ENCODE measurements at regions not wholly inside any gene's neighbourhood (a gene's known extent, or its start where the extent isn't known, plus 50 kb on each side); places are given as distances from the start of the nearest gene placed in this dataset.

DNA sequence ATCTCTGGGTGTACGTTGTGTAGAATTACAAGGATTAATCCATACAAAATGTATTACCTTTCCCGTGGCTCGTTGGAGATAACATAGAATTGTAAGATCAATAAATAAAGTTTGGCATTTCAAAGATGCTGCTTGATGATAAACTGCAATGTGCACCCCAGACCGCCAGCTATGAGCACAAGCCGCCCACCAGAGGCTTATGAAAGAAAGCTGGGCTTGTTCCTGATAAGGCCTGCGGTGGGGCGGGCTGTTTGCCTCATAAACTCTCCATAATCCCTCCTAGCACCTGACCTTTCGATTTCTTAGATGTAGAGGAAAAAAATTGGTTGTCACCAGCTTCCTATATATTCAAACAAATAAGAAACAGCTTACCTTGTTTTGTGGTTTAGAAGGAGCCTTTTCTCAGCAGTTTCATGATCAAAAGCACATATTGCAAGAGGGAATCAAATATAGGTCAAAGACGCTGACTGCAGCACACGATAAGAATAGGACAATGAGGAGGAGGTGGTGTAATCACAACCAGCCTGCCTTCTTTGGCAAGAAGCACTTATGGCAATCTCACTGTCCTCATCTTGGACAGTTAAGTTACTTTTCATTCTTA is 293.6 kb downstream of the RMST start:
- H3K27ac Mint-ChIP-seq = no peak overlapping the region
- no peaks in the 10 kb centered on the region for H3K4me1 Mint-ChIP-seq
- no peaks in the 10 kb centered on the region for H3K27me3 ChIP-seq (ENCODE audit: control insufficient read depth in 2 of 2, insufficient read depth in 2 of 2, low read length in 2 of 2)
- TF ChIP-seq, protein P1, sequence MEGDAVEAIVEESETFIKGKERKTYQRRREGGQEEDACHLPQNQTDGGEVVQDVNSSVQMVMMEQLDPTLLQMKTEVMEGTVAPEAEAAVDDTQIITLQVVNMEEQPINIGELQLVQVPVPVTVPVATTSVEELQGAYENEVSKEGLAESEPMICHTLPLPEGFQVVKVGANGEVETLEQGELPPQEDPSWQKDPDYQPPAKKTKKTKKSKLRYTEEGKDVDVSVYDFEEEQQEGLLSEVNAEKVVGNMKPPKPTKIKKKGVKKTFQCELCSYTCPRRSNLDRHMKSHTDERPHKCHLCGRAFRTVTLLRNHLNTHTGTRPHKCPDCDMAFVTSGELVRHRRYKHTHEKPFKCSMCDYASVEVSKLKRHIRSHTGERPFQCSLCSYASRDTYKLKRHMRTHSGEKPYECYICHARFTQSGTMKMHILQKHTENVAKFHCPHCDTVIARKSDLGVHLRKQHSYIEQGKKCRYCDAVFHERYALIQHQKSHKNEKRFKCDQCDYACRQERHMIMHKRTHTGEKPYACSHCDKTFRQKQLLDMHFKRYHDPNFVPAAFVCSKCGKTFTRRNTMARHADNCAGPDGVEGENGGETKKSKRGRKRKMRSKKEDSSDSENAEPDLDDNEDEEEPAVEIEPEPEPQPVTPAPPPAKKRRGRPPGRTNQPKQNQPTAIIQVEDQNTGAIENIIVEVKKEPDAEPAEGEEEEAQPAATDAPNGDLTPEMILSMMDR (IDR thresholded peaks at IDR 0.05) = no peak
- no peak overlapping the region for H3K4me3 Mint-ChIP-seq
- H3K36me3 ChIP-seq (replicated peaks in 1 of 2; ENCODE audit: control insufficient read depth in 1 of 2, insufficient read depth in 2 of 2, low read length in 2 of 2) = no peaks in the 10 kb centered on the region
- H3K36me3 Mint-ChIP-seq = no peaks in the 10 kb centered on the region
- H3K4me3 ChIP-seq (replicated peaks in 1 of 3; ENCODE audit: low read depth in 2 of 3, low read length in 3 of 3) = no peak overlapping the region
- no peaks in the 10 kb centered on the region for H4K20me1 ChIP-seq (ENCODE audit: insufficient read depth, low read length)
- no peaks in the 10 kb centered on the region for H3K27me3 Mint-ChIP-seq (ENCODE audit: low read depth in 3 of 3)
- intact Hi-C loops (cut with micrococcal nuclease) = no loop called here
- no peaks in the 10 kb centered on the region for H3K79me2 ChIP-seq (ENCODE audit: insufficient read depth, low read length)
- no peak overlapping the region for H3K27ac ChIP-seq (ENCODE audit: low read depth in 1 of 2, low read length in 2 of 2)
- H3K4me1 ChIP-seq (ENCODE audit: control insufficient read depth in 1 of 2, insufficient read depth in 2 of 2, low read length in 2 of 2) = no peaks in the 10 kb centered on the region
- H3K9me3 Mint-ChIP-seq = peaks cover 0 to 5% (median 0%) of the 10 kb centered on the region in 7 donors
- no peak overlapping the region for H2AFZ ChIP-seq (ENCODE audit: insufficient read depth, low read depth, low read length, poor library complexity, severe bottlenecking)
- H3K9ac ChIP-seq (ENCODE audit: insufficient read depth, low read length, poor library complexity, severe bottlenecking) = no peak overlapping the region
- 83% methylated on average over 1 of the region's 10 CpGs for WGBS (ENCODE audit: insufficient coverage)
- no peak for DNase-seq
- H3K9me3 ChIP-seq (replicated peaks in 1 of 2; ENCODE audit: control insufficient read depth in 1 of 2, insufficient read depth in 1 of 2, low read length in 2 of 2) = no peaks in the 10 kb centered on the region
- H3K4me2 ChIP-seq (replicated peaks; ENCODE audit: extremely low read depth, low read length, poor library complexity, severe bottlenecking) = no peak overlapping the region

DNA sequence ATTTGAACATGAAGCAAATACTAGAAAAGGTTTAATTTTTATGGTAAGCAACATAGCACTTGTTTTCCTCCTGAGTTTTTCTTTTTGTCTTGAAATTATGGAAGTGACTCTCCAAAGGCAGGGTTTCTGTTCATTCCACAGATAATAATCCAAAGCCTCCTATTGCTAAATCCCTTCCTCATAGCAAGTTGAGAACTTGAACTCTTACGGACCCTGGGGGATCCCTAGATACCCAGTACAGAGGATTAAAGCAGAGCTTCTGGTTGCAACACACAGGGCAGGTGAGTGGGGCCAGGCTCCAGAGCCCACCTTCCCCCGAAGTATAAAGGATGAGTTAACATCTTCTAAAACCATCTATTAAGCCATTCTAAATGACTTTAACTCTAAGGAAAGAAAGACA is 294.1 kb downstream of the RMST start:
- Histone ChIP-seq H3K27me3 (ENCODE audit: control insufficient read depth in 2 of 2, insufficient read depth in 2 of 2, low read length in 2 of 2) (no peaks in the 10 kb centered on the region), H3K9ac (ENCODE audit: insufficient read depth, low read length, poor library complexity, severe bottlenecking) (no peak overlapping the region), H3K4me3 (replicated peaks in 1 of 3; ENCODE audit: low read depth in 2 of 3, low read length in 3 of 3) (no peak overlapping the region), H3K4me1 (ENCODE audit: control insufficient read depth in 1 of 2, insufficient read depth in 2 of 2, low read length in 2 of 2) (no peaks in the 10 kb centered on the region), H3K79me2 (ENCODE audit: insufficient read depth, low read length) (no peaks in the 10 kb centered on the region), H3K27ac (ENCODE audit: low read depth in 1 of 2, low read length in 2 of 2) (no peak overlapping the region), H4K20me1 (ENCODE audit: insufficient read depth, low read length) (no peaks in the 10 kb centered on the region), H2AFZ (ENCODE audit: insufficient read depth, low read depth, low read length, poor library complexity, severe bottlenecking) (no peak overlapping the region), H3K9me3 (replicated peaks in 1 of 2; ENCODE audit: control insufficient read depth in 1 of 2, insufficient read depth in 1 of 2, low read length in 2 of 2) (no peaks in the 10 kb centered on the region), H3K36me3 (replicated peaks in 1 of 2; ENCODE audit: control insufficient read depth in 1 of 2, insufficient read depth in 2 of 2, low read length in 2 of 2) (no peaks in the 10 kb centered on the region), H3K4me2 (replicated peaks; ENCODE audit: extremely low read depth, low read length, poor library complexity, severe bottlenecking) (no peak overlapping the region)
- Mint-ChIP-seq H3K4me1 (no peaks in the 10 kb centered on the region), H3K9me3 (peaks cover 0 to 5% (median 0%) of the 10 kb centered on the region in 7 donors), H3K36me3 (no peaks in the 10 kb centered on the region), H3K4me3 (no peak overlapping the region), H3K27ac (no peak overlapping the region), H3K27me3 (ENCODE audit: low read depth in 3 of 3) (no peaks in the 10 kb centered on the region)
- TF ChIP-seq, protein P1 (IDR thresholded peaks at IDR 0.05) = no peak
- DNase-seq = no peak
- WGBS (ENCODE audit: insufficient coverage) = 83% methylated on average over 1 of the region's 2 CpGs
- intact Hi-C loops (cut with micrococcal nuclease) = no loop called here
